ENCODE measurements at regions not wholly inside any gene's neighbourhood (a gene's known extent, or its start where the extent isn't known, plus 50 kb on each side); places are given as distances from the start of the nearest gene placed in this dataset.
A peak's percentile ranks its signal among the peaks of the same experiment; 100 is the strongest.

DNA sequence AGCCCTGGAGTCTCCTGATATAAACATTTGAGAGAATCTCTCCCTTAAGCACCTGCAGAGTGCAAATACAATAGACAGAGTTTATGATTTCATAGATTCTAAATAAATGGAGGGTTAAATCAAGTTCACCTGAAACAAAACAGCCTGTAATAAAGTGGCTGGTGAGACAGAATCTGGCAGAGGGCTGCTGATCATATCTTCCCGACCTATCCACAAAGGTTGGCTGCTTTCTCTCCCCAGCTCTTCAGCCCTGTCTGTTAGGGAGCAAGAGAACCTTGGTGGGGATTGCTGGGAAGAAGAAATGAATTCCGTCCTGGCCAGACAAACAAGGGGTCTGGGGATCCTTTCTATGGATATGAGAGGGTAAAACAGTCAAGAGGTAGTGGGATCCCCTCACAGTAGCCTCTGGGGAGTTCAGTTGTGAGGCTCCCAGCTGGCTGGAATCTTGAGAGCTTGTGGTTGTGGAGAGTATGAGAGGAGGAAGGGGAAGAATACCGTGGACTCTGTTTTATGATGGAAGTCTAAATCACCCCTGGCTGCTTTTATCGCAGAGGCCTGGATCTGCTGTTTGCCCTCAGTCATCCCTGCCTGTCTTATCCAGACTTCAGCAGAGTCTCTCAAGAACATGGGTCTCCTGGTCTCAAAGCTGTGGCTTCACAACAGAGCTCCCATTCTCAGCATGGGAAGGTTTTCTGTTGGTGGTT, 451.3 kb downstream of the NTRK3 start:
- DNase-seq: no peak

DNA sequence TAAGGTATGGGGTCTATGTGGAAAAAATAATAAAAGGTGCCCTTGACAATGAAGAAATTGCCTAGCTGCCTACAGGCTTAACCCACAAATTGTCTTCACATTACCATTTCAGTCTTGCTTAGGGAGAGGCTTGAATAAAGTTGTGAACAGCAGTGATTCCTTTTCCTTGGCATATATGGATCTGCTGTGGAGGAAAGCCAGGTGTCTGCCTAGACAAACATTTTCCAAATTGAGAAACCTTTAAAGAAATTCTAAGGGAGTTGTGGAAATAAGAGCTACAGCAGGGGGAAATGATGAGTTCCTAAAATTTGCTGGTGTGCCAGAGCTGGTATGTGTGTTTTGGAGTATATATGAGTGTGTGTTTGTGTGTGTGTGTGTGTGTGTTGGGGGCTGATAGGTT, 452.1 kb downstream of the NTRK3 start:
- no peak for DNase-seq

DNA sequence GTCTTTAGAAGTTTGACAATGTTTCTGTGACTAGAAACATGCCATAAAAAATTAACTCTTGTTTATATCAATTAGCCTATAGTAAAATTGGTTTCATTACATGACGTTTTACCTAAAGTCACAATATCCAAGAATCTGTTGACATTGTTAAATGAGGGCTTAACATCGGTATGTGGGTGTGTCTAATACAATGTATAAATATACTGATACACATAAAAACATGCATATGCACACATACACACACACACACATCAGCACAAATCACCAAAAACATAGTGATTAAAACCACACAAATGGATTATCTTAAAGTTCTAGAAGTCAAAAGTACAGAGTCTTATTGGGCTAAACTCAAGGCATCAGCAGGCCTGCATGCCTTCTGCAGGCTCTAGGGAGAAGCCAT, 456.7 kb downstream of the NTRK3 start:
- DNase-seq: no peak

DNA sequence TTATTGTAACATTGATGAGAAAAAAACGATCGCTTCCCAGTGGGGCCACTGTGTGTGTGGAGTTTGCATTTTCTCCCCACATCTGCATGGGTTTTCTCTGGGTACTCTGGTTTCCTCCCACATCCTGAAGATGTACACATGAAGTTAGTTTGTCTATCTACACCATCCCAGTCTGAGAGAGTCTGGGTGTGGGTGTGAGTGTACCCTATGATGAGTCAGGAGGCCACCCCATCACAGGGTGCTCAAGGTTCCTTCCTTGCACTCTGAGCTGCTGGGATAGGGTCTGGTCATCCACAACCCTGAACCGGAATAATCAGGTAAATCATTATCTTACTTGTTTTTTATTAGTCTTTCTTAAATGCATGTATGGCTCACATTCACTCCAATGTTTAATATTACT, 457.1 kb downstream of the NTRK3 start:
- DNase-seq: no peak

DNA sequence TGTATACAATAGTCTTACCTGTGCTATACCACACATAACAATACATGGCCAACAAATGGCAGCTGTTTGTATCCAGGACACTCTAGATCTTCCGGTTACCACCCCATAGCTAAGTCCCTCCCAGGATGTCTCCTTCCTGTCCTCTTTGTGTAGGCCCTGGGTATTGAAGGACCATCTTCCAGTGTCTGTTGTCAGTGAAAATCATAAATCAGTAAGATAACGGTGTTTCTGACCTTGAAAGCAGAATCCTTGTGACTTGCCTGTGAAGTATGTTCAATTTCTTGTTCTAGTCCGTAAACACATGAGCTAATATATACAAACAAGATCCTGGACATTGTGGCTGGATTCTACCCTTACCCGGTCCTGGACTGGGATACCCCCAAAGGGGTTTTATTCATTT, 462.8 kb downstream of the NTRK3 start:
- DNase-seq: no peak

DNA sequence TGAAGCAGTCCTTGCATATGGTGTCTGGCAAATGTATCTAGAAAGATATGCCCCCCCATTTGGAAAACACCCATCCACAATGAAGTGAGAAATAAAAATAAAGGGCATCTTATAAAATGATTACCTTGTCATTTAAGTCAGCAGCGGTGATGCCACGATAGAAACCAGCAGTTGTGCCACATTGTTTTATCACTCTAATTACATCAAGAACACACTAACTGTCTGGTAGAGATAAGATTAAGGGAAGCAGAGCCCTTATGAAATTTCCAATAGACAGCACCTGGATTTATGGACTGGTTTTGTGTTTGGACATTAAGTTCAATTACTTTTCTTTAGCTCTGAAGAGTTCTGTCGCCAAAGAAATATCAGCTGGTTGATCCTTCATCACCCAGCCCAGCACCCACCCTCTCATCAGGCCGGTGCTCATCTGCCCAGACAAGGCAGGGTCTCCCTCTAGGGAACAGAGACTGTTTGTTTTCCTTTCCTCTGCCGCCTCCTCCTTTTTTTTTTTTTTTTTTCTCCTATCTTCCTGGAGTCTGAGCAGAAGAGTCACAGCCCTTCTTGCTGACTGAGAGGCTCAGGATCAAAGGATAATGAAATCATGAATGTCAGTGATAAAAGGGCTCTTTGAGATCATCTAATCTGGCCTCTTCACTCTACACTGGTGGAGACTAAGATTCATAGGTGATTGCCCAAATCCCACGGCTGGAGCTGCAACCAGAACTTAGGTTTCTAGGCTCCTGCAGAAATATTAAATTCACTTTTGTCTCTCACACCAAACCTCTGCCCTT, 464.1 kb downstream of the NTRK3 start:
- DNase-seq: no peak

DNA sequence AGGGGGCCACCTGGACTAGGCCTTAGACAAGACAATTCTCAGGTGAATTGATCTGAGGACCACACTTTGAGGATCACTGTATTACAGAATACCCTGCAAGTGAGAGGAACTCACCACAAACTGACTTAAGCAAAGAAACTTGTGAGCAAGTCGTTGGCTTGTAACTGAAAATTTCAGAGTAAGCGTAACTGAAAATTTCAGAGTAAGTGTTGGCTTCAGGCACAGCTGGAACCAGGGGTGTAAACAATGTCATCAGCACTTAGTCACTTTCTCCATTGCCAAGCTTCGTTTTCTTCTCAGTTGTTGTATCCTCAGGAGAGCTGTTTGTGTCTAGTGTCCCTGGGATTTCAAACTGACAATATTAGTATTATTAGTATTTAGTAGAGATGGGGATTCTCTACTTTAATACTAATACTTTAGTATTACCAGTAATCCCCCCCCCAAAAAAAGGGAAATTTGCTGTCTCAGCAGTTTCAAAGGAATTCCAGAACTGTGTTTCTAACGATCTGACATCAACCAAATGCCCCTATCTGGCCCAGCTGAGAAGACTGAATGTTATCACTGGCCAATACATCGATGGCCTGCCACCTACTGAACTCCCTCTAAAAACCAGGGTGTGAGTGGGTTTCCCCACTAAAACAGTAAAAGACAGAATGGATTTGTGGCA, 474.4 kb downstream of the NTRK3 start:
- DNase-seq: no peak

DNA sequence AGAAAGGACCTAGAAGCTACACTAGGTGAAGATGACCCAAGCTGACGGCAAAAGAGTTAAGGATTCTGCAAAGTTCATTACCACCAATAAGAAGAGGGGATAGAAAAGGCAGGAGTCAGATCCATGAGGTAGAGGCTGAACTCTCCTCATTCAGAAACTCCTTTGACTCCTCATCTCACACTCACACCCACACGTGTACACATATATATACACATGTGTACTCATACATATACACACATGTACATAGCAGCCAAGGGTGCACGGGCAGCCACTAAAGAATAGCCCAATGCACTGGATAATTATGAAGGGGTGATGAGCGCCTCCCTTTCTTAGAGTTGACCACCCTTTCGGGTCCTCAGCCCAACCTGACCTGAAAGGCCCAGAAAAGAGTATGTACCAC, 476.8 kb downstream of the NTRK3 start:
- no peak for DNase-seq

DNA sequence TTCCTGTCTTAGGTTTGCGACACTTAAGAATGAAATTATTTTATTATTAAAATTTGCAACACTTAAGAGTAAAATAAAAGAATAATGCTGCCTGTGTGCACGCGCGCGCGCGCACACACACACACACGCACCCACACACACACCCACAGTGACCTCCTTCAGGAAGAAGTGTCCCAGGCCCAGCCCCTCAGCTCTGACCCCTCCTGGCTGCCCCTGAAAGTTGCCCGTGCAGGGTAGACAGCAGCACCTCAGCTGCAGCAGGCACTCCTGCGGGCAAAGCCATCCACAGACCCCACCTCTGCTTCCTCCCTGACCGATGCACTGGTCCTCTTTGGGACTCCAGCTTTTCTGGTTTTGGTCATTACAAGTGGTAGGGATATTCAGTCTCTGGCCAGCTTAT, 478.2 kb downstream of the NTRK3 start:
- no peak for DNase-seq

DNA sequence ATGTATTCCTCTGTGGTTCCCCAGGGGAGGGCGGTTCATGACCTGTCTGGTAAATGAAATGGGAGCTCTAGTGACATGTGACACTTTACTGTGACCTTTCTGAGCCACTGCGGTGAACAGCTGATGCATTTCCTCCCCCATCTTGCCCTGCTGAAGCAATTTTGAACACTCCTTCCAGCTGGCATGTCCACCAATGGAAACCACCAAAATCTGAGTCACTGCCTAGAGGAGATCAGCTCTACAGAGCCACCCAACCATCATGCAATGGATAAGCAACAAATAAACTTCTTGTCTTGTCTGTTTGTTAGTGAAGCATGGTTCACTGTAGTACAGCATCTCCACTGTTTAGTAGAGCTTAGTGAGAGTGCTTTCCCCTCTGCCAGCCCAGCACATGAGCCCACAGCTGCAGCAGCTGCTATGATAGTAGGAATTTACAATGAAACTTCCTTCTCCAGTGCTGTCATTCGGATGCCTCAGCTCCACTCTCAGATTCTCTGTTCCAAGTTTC, 479.4 kb downstream of the NTRK3 start:
- DNase-seq: peak in 20 of 56 donors; percentile 3 to 63 (median 24)

DNA sequence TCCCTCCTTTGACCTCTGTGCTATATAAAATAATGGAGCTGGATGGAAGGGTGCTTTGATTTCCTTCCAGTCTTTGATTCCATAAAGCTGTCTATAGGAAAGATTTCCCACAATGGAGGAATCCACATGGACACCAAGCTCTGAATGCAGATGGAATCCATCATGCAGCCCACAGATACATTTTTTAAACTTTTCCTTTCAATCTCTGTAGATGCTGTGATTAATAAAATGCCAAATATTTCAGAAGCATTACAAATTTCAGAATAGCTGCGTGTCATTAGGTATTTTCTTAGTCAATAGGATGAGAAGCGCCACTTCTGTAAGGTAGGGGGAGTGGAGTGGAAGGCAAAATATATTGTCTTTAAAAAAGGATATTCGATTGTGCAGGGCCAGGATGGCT, 489.0 kb downstream of the NTRK3 start:
- DNase-seq: no peak

DNA sequence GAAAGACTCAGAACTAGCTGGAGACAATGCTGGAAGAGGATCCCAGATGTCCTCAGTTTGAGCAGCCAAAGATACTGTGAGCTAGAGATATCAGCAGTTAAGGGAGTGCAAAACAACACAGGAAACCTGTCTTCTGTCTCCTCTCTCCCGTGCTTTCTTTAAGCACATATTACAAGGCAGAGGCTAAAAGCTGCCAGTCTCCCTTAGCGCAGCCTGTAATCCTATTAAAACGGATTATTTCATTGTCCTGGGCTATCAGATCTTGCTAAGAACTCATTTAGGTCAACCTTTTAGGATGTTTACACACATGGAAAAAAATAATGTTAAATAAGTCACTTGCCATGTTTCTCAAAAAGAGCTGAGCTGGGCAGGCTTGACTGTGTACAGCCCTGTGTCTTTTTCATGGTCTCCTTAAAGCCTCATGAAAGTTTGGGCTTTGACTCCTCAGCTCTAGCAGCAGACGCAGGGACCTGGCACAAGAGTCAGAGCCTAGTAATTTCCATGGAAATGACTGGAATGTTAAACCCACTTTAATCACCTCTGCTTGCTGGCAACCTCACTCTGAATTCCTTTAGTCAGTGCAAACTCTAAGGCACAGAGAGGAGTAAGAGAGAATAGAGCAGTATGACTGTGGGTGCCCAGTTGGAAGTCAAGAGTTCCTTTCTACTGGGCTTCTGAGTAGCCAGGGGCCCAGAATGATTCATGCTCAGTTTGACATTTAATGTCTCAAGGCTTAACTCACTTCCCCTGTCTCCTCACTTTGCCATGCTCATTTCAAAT, 491.9 kb downstream of the NTRK3 start:
- peak in 1 of 56 donors; percentile 1 for DNase-seq

DNA sequence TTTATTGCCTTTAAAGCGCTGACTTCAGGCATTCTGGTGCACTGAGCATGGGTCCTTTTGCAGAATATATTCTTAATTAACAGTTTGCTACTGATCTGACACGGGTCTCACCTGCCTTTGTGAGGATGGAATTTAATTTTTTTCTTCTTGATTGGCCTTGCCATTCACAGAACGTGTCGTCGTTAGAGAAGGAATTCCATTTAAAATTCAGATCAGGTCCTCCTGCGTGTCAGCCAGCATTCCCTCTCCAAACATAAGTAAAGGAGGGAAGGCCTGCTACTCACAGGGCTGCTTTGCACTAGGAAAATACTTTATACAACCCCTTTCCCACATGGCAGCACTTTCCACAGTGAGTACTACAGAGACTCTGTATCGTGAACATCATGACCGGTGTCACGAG, 492.7 kb downstream of the NTRK3 start:
- no peak for DNase-seq

DNA sequence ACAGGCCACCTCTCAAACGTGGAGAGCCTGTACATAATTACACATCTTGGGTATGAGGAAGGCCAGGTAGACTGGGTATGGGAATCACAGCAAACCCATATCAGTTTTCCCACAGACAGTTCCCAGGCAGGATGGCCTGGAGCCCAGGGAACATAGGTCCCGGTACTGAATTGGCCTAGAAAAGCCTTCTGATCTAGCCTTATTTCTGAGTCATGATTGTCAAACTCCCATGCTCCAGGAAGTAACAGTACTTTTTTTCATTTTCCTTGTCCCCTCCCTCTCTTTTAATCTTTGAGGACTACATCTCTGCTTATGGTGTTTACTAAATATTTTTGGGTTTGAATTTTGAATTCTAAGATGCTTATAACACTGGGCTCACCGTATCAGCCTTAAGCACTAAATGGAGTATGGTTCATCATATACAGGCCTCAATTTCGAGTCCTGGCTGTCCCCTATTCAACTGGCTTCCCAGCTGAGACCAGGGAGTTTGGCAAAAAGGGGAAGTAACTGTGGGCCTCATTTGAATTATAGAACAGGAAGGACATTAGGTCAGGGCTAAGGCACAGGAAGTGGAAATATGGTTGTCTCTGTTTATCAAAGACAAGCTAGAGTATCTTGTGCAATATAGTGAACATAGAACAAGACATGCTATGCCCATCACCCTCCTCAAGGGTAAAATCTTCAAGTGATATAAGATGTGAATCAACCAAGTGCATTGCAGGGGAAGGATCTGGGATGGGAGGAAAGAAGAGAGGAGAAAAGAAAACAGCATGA, 494.6 kb downstream of the NTRK3 start:
- DNase-seq: no peak

DNA sequence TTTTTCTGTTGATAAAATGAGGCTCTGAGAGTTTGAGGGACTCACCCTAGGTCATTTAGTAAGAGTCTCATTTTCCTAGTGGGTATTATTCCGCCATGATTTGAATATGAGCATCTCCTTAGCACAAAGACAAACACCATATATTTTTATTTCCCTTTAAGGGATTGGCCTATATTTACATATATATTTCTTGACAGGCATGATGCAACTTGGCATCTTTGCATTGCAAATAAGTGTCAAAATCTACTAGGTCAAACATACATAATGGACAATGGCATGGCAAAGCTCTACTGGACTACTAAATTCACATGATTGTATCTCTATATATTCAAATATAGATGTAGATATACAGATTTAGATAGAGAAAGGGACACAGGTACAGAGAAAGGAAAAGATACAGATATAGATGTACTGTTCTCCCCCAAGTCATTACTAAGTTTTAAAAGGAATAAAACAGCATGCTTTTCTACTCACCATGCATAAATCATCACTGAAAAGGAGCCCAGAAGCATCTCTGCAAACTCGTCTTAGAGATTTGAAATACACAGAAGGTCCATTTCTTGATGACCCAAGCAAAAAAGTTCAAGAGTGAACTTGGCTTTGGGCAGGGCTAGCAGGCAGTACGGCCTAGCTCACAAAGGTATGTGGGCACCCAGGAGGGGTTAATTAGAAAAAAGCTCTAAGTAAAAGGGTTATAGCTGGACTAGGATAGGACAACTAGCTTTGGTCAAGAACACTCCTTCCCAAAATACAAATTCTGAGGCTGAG, 495.8 kb downstream of the NTRK3 start:
- DNase-seq: no peak

DNA sequence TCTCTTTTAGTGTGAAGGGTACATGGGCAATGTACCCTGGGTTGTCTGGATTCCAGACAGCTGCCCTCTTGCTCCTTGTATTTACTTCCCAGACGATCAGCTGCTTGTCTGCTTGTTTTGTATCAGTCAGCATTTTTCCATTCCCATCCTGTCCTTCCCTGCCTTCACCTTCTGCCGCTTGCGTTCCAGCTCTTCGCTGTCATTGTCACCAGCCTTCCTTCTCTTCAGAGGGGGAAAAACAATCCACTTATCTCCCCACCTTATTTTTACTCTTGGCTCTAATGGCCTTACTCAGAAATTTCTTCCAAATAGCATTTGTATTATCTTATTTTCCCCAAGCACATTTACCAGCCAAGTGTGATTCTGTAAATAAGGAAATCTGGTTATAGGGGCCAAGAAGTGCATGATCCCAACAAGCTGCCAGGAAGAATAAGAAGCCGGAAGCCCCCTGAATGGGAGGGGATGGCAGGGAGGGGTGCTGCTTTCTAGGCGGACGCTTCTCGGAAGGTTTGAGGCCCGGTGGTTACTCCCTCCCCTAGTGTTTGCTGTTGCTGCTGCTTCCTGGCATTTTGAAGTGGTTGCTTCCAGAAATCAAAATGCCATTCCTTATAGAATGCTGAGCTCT, 497.6 kb downstream of the NTRK3 start:
- no peak for DNase-seq

DNA sequence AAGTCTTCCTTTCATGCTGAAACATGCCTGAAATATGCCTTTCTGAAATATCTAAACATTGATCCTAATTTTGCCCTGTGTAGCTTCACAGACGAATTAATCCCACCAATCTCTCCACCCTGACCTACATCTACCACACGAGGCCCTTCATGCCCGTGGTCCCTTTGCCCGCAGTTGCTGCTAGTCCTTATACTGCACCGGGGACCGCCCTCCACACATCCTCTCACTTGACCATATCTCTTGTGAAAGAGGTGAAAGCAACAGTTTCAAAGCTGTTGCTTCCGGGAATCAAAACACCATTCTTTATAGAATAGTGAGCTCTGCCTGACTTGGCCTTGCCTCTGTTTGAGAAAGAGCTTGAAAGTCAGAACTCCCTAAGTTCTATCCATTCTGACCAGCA, 499.5 kb downstream of the NTRK3 start:
- DNase-seq: no peak

DNA sequence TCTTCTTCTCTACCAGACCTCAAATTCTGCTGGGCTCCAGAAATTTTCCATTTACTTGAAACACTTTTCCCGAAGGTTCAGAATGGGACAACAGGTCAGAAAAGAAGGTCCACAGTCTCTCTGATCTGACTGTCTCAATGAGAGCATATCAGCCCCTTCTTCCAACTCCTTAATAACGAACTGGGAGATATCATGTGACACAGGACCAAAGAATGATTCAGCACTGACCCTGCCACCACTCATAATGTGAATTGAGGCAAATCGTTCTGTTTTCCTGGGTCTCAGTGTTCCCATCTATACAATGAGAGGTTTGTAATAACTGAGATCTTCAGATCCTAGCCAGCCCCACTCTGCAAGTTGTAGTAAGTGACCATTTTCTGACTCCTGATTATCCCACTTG, 500.5 kb downstream of the NTRK3 start:
- DNase-seq: no peak

DNA sequence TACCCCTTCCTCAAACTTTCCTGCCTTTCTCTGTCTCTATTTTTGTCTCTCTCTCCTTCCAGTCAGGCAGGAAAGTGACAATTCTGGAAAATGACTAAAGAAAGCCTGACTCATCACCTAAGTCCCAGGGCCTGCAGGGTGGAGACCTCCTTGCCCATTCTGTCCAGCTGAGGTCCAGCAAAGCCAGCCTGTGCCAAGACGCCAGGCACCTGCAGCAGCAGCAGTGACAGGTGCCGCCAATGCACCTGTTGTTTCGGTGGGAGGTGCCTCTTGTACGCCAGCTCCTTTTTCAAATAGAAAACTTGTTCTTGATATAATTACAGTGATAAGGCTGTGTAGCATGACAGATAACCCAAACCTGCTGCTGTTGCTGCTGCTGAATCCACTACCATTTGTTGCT, 501.3 kb downstream of the NTRK3 start:
- no peak for DNase-seq

DNA sequence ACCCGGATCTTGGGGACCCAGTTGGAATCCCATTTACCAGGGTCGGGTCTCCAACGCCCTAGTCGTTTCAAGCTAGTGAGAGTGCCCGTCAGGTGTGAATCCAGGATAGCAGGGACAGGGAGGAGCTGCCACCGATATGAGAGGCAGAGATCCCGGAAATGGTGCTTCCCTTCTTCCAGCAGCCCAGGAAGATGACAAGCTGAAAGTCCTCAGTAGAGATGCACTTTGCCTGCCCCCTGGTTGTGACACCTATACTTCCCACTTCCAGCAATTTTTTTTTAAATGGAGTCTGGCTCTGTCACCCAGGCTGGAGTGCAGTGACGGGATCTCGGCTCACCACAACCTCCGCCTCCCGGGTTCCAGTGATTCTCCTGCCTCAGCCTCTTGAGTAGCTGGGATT, 503.0 kb downstream of the NTRK3 start:
- no peak for DNase-seq

Data from amygdala (tissue), 56 donors.